Jurkat, Clone E6-1 (cell line): ENCODE measurements at regions not wholly inside any gene's neighbourhood (a gene's known extent, or its start where the extent isn't known, plus 50 kb on each side); places are given as distances from the start of the nearest gene placed in this dataset.

ENCODE experiments used
- DNase-seq: peaks from one replicate; pipeline ENCODE4 v3.0.0-alpha.2; 2011; ENCODE audit warnings: low read depth, low spot score
- H3K4me3 ChIP-seq: 2 replicates; pipeline ENCODE4 v1.5.1; 2011; ENCODE audit warnings: mild to moderate bottlenecking, low read length, control low read depth, moderate library complexity

- DNase-seq = no peak
- H3K4me3 ChIP-seq = no peak overlapping the region
Observed at GRCh38 chr14:48842785-48843184, 743.4 kb downstream of the RPS29 start.

- no peak overlapping the region for H3K4me3 ChIP-seq
- DNase-seq = no peak
Observed at GRCh38 chr14:48826058-48826457, 760.1 kb downstream of the RPS29 start.

- no peak for DNase-seq
- H3K4me3 ChIP-seq = no peak overlapping the region
Observed at GRCh38 chr14:48814562-48814961, 771.6 kb downstream of the RPS29 start.

GRCh38 chr14:48805315-48805714 lies 780.9 kb downstream of the RPS29 start:
- DNase-seq = no peak
- H3K4me3 ChIP-seq = no peak overlapping the region

GRCh38 chr14:48792376-48793024 lies 793.7 kb downstream of the RPS29 start:
- no peak for DNase-seq
- H3K4me3 ChIP-seq = no peak overlapping the region

GRCh38 chr14:48788771-48789170 lies 797.4 kb downstream of the RPS29 start:
- no peak for DNase-seq

DNA sequence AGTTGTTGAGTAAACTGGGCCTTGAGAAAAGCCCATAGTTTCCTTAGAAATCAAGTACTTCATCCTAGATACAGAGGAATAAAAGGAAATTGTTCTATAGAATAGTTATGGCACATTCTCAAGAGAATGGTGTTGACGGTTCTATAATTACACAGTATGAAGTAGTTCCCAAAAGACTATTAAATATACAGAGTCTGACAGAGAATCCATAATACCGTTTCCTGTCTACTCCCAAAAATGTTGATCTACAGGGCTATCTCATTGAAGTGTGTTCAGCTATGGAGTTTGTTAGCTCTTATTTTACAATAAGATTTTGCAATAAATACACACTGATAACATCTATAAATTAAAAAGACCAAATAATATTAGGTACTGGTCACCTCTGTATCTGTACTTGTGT lies 799.7 kb downstream of the RPS29 start:
- DNase-seq = no peak
- H3K4me3 ChIP-seq = no peak overlapping the region

More at GRCh38 chr14:48788771-48789170, 797.4 kb downstream of the RPS29 start:
- no peak overlapping the region for H3K4me3 ChIP-seq

DNA sequence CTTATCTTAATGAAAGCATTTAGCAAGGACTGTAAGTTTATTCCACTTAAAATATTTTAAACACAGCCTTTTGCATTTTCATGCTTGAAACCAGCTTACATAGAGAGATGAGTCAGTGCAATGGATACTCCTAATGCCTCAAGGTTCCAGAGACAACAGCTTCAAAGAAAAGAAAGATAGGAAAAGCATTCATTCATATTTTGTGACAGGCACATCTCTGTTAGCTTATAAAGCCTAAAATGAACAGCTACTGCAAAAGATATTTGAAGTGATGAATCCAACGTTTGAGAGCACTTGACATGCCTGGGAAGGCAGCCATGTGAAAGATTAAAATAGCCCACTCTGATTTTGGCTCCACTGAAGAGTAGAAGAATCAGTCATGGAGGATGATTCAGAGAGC lies 814.5 kb downstream of the RPS29 start:
- DNase-seq = no peak
- no peak overlapping the region for H3K4me3 ChIP-seq

DNA sequence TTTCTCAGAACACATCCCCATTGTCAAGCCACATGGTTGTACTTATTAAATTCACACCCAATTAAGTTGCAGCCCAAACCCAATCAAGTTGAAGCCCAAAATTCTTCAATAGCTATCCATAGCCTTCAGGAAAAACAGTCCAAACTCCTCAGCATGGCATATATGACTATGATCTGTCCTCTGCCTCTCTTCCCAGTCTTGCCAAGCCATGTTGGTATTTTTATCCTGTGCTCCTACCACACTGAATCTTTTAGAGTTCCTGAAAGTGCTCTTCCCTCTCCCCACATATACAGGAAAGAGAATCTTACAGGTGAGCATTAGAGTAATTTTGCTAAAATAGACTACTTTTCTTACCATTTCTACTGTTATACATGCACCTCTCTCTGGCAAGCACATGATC lies 834.9 kb downstream of the RPS29 start:
- no peak overlapping the region for H3K4me3 ChIP-seq
- DNase-seq = no peak

GRCh38 chr14:48748151-48748675 lies 838.0 kb downstream of the RPS29 start:
- no peak for DNase-seq
- no peak overlapping the region for H3K4me3 ChIP-seq

GRCh38 chr14:48747561-48748089 lies 838.6 kb downstream of the RPS29 start:
- DNase-seq = peak; percentile 62
- no peak overlapping the region for H3K4me3 ChIP-seq

GRCh38 chr14:48744202-48744601 lies 842.0 kb downstream of the RPS29 start:
- no peak overlapping the region for H3K4me3 ChIP-seq
- no peak for DNase-seq

DNA sequence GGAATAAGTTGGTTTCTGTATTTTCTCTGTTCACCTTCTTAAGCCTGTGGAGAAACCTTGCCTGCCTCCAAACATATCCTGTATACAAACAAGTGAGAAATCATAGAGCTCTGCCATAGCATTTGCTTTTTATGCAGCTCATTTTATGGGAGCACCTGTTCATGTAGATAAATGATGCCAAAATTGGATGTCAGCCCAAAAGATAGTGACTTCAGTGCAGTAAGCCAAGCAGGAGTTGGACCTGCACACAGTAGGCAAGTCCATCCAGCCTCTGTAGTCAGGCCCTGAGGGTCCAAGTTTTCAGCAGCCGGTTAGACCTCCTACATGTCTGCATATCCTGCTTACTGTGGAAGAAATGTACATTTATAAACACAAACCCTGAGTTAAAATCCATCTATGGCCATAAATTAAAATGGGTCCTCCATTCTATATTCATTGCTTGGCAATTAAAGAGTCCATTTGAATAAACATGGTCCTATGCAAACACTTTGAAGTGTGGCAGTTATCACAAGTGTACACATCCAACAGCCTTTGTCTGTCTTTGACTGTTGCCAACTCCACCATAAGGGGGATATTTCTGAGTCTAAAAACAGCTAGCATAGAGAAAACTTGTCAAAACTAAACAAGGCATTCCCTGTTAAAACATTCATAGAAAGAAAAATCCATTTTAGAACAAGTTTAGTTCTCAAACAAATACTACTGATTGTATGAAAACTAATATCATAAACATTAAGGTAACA lies 847.8 kb downstream of the RPS29 start:
- DNase-seq = no peak

DNA sequence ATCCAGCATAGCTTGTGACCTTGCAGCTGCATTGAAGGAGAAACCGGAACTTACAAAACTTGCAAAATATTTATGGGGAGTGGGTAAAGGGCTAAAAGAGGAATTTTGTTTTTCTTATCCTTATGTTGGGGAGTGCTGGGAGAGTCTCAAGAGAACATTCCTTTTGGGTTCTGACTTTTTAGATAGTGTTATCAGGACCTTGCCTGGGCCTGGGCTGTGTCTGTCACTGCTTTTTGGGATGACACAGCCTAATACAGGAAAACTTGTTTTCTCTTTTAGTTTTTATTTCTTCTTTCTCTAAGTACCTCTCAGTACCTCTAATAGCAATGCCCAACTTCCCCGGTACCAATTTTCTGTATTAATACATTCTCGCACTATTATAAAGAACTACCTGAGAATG lies 850.6 kb downstream of the RPS29 start:
- H3K4me3 ChIP-seq = no peak overlapping the region
- no peak for DNase-seq

More for the DNA sequence above, 847.8 kb downstream of the RPS29 start:
- no peak overlapping the region for H3K4me3 ChIP-seq

GRCh38 chr14:48731260-48731659 lies 854.9 kb downstream of the RPS29 start:
- no peak for DNase-seq

GRCh38 chr14:48726080-48726642 lies 860.0 kb downstream of the RPS29 start:
- no peak overlapping the region for H3K4me3 ChIP-seq
- no peak for DNase-seq

More at GRCh38 chr14:48731260-48731659, 854.9 kb downstream of the RPS29 start:
- no peak overlapping the region for H3K4me3 ChIP-seq

DNA sequence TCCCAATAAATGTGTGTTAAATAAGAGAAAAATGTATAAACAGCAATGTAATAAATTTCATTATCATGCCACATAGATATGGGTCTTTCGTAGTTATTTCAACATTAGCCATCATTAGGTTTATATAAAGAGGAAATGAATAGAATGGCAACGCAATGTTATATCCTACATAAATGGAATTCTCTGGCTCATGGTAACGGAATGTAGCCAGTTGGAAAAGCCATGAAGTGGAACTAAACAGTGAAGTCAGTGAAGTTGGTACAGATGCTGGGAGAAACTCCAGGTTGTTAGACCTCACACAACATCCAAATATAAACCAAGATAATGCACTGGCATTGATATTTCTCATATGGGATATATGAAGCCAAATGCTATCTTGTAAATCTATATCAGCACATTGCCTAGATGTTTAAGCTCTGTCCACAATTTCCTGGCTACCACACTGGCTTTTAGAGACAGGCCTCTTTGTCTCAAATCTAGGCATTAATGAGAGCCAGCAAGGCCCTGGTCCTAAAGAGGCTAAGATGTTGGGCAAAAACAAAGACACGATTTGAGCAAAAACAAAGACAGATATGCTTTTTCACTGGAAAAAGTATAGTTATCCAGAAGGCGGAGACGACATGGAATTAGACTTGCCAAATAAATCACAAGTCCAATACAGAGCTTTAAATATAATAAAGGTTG lies 861.0 kb downstream of the RPS29 start:
- no peak overlapping the region for H3K4me3 ChIP-seq
- no peak for DNase-seq

DNA sequence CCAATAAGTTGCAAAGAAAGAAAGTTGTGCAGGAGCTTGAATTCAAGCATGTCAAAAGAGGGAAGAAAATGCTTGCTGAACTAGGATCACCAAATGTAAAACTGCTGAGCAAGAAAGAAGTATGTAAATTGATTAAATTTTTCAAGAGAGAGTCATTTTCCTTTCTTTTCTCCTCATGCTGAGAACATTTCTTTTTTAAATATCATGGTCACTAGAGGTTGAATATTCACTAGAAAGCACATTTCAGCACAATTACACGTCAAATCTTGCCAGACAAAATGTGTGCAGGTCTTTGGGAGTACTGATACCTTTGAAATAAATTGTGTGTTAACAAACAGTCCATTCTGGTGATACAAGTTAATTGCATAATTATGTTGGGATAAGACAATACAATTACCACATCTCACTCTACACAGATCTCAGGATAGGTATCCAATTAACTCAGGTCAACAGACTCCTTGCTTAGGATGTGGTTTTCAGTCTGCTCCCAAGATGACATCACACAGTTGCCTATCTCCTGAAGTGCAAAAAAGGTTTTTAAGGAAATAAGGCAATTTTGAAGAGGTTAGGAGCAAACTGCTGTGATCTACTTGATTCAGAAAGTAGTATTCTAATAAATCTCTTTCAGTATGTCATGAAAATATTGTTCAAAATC lies 862.2 kb downstream of the RPS29 start:
- no peak for DNase-seq
- H3K4me3 ChIP-seq = no peak overlapping the region

DNA sequence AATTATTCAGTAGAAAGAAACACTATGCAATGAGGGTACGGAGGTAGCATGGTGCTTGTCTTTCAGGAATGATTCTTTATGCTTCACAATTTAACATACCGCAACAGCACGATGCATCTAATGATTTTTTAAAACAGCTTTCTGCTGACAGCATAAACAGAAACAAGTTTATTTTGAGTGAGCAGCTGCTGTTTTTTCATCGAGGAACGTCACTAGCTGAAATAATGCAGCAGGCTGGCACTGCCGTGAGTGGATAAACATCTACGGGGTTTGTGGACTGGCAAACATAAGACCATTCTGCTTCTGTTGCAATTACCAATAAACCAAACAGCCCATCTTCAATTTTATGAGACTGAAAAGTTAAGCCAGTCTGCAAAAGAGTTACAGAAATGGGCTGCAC lies 871.8 kb downstream of the RPS29 start:
- no peak for DNase-seq
- H3K4me3 ChIP-seq = no peak overlapping the region
